Pancreas (tissue), 10 donors: ENCODE measurements at regions not wholly inside any gene's neighbourhood (a gene's known extent, or its start where the extent isn't known, plus 50 kb on each side); places are given as distances from the start of the nearest gene placed in this dataset.

Source experiments
- ATAC-seq, 4 donors: fragments of 200-7000 bp; cut with Tn5 transposase; one replicate each; pipeline versions ENCODE4 v1.8.0 to v1.9.1; 2020; ENCODE audit warnings: mild to moderate bottlenecking in 4 of 4, moderate library complexity in 4 of 4
- DNase-seq, 6 donors: peaks; one replicate each; pipeline ENCODE4 v3.0.0-alpha.2; 2020
- FAIRE-seq: peaks from 2 replicates; lab custom pipeline; 2012; peaks lifted over from hg19 to GRCh38; lab: Jason Lieb, UNC
- H3K27ac ChIP-seq, 4 donors: fragments of 200-600 bp; sonication (generic); 1 replicate in 3 of 4; 2 replicates in 1 of 4; pipeline versions ENCODE4 v1.5.0 to v1.8.0; 2020
- H3K27me3 ChIP-seq, 4 donors: fragments of 200-600 bp; one replicate each; pipeline ENCODE4 v1.8.0; 2021
- H3K36me3 ChIP-seq, 3 donors: fragments of 200-600 bp; sonication (generic) in 1 of 3; one replicate each; pipeline versions ENCODE4 v1.5.0 to v1.8.0; 2020 to 2021
- H3K4me1 ChIP-seq, 3 donors: fragments of 200-600 bp; one replicate each; pipeline ENCODE4 v1.8.0; 2021
- H3K4me3 ChIP-seq, 4 donors: fragments of 200-600 bp; sonication (generic) in 2 of 4; one replicate each; pipeline versions ENCODE4 v1.5.0 to v1.8.0; 2020 to 2021
- H3K9me3 ChIP-seq, 4 donors: fragments of 200-600 bp; one replicate each; pipeline ENCODE4 v1.8.0; 2021
- WGBS, 2 donors: extraction: QIAGEN DNeasy Blood & Tissue Kit; methylation state at CpG; one replicate each; pipeline ENCODE4 v1.1.7; 2013; 5-methylcytosine and 5-hydroxymethylcytosine counted together
- intact Hi-C, 3 donors: fragments of 100-400 bp; cut with DNase I; formaldehyde crosslinking; loops; one replicate each; pipeline versions ENCODE4 v1.11.1 to v1.14.2; 2022
- TF ChIP-seq, protein P1 (sequence below), 4 donors: fragments of 200-600 bp; sonication (generic) in 3 of 4; IDR thresholded peaks; one replicate each; pipeline versions ENCODE4 v1.5.0 to v1.8.0; 2021; ENCODE audit warnings: antibody characterized with exemption in 4 of 4
- donor health status: healthy with polysubstance abuse.
- donor health status: DM: no; HTN: no; CAD: no; lungs with moderate emphysema.
- donor health status: DM: no; HTN: no; CAD: no.
- donor health status: control.
- donor health status: control.
- donor health status: Bipolar disorder and iron deficiency.
- donor health status: DM: yes; HTN: yes; CAD: no.
- donor health status: DM: no; HTN: no; CAD: no.
- donor health status: DM: no; HTN: no; CAD: no.
- donor health status: DM: yes; HTN: yes; CAD: no.

DNA sequence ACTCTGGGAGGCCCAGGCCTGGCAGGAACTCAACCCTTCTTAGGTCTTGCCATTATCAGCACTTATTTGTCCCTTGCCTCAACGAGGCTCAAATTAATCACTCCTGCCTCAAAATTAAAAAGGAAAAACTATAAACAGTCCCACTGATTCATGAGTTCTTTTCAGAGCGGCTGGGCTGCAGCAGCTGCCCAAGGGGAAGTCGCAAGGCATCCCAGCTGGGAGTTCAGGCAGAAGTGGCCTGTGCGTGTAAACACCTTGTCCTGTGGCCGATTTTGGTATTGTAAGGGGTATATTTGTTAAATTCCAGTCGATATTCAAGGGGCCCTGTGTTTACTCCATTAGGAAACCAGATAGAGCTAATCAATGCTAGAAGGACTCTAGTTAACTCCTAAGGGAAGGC lies 213.9 kb upstream of the CADM1 start:
- FAIRE-seq (no peak), DNase-seq (no peak), ATAC-seq (no peak)
- 53 to 58% methylated on average over 6 of the region's 6 CpGs for WGBS, 2 donors
- TF ChIP-seq, protein P1, sequence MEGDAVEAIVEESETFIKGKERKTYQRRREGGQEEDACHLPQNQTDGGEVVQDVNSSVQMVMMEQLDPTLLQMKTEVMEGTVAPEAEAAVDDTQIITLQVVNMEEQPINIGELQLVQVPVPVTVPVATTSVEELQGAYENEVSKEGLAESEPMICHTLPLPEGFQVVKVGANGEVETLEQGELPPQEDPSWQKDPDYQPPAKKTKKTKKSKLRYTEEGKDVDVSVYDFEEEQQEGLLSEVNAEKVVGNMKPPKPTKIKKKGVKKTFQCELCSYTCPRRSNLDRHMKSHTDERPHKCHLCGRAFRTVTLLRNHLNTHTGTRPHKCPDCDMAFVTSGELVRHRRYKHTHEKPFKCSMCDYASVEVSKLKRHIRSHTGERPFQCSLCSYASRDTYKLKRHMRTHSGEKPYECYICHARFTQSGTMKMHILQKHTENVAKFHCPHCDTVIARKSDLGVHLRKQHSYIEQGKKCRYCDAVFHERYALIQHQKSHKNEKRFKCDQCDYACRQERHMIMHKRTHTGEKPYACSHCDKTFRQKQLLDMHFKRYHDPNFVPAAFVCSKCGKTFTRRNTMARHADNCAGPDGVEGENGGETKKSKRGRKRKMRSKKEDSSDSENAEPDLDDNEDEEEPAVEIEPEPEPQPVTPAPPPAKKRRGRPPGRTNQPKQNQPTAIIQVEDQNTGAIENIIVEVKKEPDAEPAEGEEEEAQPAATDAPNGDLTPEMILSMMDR (IDR thresholded peaks at IDR 0.05), result no peak
- H3K4me3 ChIP-seq, result no peak overlapping the region
- intact Hi-C loops, result no loop called here
- H3K27me3 ChIP-seq, result no peaks in the 10 kb centered on the region
- no peaks in the 10 kb centered on the region for H3K36me3 ChIP-seq
- H3K27ac ChIP-seq, result no peak overlapping the region
- H3K9me3 ChIP-seq, result no peaks in the 10 kb centered on the region
- H3K4me1 ChIP-seq, result no peaks in the 10 kb centered on the region

DNA sequence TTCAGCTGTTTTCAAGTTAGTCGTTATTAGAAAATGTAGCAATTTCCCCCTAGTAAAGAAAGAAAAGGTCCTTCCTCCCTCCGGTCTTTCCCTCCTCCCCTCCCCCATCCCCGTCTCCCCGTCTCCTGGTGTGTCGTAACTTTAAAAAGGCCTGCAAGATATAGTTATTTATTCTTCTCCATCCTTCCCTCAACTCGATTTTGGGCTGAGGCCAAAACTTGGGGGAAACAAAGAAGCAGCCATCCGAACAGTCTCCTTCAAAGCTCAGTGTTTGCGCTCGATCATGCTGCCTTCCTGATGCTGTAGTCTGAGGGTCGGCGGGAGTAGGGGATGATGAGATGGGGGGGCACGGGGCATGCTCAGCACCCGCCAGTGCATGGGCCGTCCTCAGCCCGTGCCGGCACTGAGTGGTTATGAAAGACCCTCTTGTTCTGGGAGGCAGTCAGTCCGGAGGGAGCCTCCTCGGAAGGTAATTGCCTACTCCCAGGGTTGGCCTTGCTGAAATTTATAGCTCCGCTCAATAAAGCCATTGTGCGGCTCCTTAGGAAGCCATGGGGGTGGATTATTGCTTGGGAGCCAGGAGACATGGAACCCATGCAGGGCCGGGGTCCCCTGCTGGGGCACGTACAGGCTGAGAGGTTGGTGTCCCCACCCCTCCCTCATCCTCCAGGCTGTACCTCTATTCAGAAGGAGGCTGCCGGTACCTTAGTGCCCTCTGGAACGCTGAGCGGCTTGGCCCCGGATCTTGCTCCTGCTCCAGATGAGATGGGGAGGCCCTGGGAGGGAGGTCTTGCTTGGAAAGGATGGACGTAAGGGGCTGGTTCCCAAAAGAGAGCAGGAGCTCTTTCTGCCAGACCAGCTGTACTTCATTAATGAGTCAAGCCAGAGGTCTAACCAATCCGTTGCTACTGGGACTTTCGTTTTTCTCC lies 212.7 kb upstream of the CADM1 start:
- DNase-seq, result no peak
- H3K27me3 ChIP-seq, result no peaks in the 10 kb centered on the region
- no peak for FAIRE-seq
- no peaks in the 10 kb centered on the region for H3K4me1 ChIP-seq
- no peaks in the 10 kb centered on the region for H3K9me3 ChIP-seq
- no peaks in the 10 kb centered on the region for H3K36me3 ChIP-seq
- H3K27ac ChIP-seq, result no peak overlapping the region
- intact Hi-C loops, result no loop called here
- no peak overlapping the region for H3K4me3 ChIP-seq
- TF ChIP-seq, protein P1 (IDR thresholded peaks at IDR 0.05), result no peak
- 35 to 46% methylated on average over 29 of the region's 29 CpGs for WGBS, 2 donors
- ATAC-seq, result peak in 1 of 4 donors; percentile 29

DNA sequence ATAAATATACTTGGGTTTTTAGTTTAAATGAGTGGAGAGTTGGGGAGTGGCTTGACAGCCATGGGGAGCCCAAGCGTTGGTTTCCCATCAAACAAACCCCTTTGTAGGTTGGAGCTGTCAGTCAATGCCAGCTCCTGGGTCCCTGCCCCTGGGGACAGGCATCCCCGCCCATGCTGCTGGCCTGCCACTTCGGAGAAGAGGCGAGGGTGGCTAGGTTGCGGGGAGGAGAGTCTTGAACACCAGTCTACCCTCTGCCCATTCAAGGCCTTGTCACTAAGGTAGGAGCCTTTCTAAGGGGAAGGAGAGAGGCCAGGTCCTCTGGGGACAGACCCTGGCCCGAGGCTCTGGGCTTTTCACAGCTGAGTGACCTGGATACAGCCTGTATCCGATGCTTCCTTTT lies 211.9 kb upstream of the CADM1 start:
- Histone ChIP-seq H3K9me3 (no peaks in the 10 kb centered on the region), H3K36me3 (no peaks in the 10 kb centered on the region), H3K27ac (no peak overlapping the region), H3K27me3 (no peaks in the 10 kb centered on the region), H3K4me1 (no peaks in the 10 kb centered on the region), H3K4me3 (no peak overlapping the region)
- whole genome bisulfite sequencing, 2 donors, result 66 to 75% methylated on average over 7 of the region's 7 CpGs
- ATAC-seq, result no peak
- TF ChIP-seq, protein P1 (IDR thresholded peaks at IDR 0.05), result no peak
- no peak for DNase-seq
- intact Hi-C loops, result no loop called here
- no peak for FAIRE-seq

DNA sequence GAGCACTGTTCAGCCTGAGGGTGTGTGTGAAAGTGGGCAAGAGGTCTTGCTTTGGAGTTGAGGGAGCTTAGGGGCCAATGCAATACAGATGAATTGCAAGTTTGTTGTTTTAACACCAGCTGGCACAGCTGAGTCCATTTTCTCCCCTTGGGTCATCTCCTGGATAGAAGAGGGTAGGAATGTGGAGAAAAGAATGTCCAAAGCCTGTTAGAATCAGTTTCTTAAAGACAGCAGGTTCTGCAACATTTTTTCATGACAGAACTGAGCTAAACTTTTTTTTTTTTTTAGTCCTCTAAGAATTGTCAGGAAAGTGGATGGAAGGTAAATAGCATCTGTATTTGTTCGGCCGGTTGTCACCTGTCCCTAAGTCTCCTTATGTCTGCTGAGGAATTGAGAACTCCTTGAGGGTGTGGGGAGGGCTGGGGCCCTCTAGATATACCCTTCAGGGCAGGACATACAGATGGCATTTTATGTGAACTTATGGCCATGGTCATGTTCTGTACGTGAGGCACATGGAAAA lies 211.1 kb upstream of the CADM1 start:
- Histone ChIP-seq H3K36me3 (no peaks in the 10 kb centered on the region), H3K27ac (no peak overlapping the region), H3K9me3 (no peaks in the 10 kb centered on the region), H3K27me3 (no peaks in the 10 kb centered on the region), H3K4me3 (no peak overlapping the region), H3K4me1 (no peaks in the 10 kb centered on the region)
- TF ChIP-seq, protein P1 (IDR thresholded peaks at IDR 0.05), result no peak
- intact Hi-C loops, result no loop called here
- WGBS, 2 donors, result 49 to 74% methylated on average over 3 of the region's 3 CpGs
- FAIRE-seq (no peak), DNase-seq (no peak), ATAC-seq (no peak)

DNA sequence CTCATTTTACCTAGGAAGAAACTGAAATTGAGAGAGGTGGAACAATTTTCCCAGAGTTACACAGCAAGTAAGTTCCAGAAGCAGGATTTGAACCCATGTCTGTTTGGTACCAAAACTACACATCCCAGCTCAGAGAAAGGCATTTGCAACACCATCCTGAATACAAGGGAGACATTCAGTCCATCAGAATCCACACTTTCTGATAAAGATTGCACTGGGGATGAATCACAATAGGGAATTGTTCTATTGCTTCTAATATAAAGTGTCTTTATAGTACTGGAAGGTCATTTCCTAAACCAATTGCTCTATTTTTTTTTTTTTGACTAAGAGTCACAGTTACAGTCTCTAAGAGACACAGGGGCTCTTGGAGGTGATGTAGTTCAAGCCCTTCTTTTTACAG lies 208.1 kb upstream of the CADM1 start:
- Histone ChIP-seq H3K27me3 (no peaks in the 10 kb centered on the region), H3K4me1 (no peaks in the 10 kb centered on the region), H3K9me3 (no peaks in the 10 kb centered on the region), H3K27ac (no peak overlapping the region), H3K36me3 (no peaks in the 10 kb centered on the region), H3K4me3 (no peak overlapping the region)
- ATAC-seq (no peak), FAIRE-seq (no peak), DNase-seq (no peak)
- intact Hi-C loops, result no loop called here
- TF ChIP-seq, protein P1 (IDR thresholded peaks at IDR 0.05), result no peak
